ENCODE measurements at regions not wholly inside any gene's neighbourhood (a gene's known extent, or its start where the extent isn't known, plus 50 kb on each side); places are given as distances from the start of the nearest gene placed in this dataset.

DNA sequence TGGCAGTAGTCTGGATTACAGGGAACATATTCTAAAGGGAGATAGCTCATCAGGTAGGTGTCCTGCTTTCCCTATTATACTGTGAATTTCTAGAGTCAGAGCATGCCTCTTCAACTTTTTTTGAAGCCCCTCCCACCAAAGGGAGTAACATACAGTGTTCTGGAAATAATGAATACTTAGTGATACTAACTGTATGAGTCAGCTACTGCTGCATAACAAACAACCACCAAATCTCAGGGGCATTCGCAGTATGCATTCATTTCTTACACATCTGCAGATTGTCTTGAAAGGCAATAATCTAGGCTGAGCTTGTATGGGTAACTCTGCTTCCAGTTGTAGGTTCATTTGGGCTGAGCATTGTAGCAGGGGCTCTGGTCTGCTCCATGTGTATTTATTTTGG, 409.7 kb upstream of the SPRED2 start:
- no peak for DNase-seq (ENCODE audit: low spot score)

DNA sequence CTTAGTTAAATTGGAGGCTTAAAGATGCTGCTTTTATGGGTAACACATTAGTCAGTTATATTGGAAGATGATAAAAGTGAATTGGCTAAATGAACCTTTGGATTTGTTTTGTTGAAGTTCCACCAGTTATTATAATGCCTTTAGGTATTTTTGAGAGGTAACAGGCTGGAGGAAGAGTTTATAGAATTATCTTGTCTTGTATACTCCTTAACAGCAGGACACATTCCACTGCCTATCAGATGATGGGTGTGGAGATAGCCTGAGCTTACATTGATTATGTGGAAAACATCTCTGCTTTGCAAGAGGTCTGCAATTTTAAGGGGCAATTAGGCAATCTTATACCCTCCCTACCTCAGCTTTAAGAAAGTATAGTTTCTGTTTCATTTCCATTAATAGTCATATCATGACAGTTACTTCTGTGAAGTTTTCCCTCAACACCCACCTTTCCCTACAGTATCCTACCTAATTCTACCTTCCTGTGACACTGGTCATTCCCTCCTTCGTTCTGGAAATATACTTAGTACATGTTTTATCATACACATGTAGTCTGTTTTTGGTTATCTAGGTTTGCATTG, 403.7 kb upstream of the SPRED2 start:
- no peak for DNase-seq (ENCODE audit: low spot score)

DNA sequence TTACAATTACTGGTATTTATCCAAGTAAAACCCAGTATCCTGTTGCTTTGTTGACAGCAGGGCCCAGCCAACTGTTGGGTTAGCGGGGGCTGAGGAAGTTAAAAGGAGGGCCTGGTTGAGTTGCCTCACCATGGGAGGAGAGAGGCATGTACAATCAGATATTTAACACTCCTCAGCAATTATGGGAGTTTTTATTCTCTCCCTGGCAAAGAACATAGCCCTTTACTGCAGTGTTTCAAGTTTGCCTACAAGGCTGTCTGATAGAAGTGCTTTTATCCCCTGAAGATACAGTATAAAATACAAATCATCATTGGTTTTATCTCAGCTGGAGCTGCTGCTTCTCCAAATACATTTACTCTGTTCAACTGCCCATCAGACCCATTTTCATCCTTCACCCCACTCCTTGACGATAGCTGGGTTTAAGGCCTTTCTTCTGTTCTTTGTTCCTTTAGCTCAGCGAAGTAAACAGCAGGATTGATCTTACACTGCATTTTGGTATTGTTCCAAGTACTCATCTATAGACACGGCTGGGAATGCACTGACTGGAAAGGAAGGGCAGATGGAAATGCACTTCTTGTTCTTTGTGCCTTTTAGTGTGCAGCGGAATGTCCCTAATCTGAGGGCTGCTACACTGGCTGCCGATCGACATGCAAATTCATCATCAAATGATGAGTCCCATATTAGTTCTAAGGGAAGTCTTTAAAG, 402.5 kb upstream of the SPRED2 start:
- DNase-seq (ENCODE audit: low spot score): no peak

DNA sequence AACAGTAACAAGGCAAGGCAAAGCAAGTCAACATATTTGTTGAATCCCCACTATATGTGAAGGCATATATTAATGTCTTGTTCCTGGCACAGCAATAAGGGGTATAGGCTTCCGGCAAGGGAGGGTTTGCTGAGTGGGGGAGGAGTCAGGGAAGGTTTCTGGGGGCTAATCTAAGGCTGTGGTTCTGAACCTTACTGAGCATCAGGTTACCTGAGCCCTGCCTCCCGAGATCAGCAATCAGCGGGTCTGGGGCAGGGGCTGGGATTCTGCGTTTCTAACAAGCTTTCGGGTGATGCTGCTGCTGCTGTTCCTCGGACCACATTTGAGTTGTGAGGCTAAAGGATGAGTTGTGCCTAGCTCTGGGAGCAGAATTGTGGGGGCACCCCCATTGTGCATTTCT, 401.7 kb upstream of the SPRED2 start:
- no peak for DNase-seq (ENCODE audit: low spot score)

DNA sequence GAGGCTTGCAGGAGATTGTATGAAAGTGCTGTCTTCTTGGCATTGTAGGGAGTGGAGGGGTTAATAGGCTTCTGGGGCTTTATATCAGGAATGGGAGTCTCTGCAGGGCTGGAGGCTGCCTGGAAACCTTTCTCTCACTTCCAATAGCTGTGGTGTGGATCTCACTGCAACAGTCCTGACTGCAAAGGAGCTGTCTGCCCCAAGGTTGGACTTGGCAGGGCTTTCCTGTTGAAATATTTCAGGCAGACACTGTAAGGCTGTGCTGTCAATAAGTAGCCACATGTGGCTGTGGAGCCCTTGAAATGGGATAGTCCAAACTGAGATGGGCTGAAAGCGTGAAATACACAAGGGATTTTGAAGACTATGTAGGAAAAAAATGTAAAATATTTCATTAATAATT, 399.1 kb upstream of the SPRED2 start:
- no peak for DNase-seq (ENCODE audit: low spot score)

DNA sequence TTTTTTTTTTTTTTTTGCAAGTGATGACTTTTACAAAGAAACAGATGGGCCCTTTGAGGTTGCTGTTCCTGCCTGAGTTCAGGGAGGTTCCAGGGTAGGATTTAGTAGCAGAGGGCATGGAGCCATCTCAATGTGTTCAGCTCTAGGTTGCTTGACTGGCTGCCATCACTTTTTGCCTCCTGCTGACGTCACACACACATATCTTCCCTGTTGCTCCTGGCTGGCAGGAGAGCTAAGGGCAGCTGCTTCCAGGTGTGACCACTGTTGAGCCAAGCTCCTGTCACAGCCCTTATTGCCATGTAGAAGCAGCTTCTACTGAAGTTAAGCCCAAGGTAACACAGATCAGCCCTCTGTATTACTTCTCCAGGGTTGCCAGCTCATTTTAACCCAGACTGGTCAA, 394.2 kb upstream of the SPRED2 start:
- no peak for DNase-seq (ENCODE audit: low spot score)

DNA sequence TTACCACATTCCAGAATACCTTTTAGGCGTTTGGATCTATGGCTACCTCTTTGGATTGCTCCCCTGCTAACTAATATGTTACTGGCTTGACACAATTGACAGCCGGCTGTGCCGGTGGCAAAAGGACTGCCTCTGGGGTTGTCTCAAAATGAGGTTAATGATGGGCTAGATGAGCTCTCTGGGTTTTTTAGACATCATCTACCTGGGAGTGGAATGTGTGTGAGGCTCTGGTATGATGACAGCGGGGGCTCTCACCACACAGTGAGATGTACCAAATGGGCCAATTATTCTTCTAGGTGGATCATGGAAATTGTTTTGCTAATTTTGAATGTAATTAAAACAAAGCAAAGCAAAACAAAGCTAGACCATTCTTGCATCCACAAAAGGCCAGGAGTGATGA, 391.1 kb upstream of the SPRED2 start:
- DNase-seq (ENCODE audit: low spot score): no peak

DNA sequence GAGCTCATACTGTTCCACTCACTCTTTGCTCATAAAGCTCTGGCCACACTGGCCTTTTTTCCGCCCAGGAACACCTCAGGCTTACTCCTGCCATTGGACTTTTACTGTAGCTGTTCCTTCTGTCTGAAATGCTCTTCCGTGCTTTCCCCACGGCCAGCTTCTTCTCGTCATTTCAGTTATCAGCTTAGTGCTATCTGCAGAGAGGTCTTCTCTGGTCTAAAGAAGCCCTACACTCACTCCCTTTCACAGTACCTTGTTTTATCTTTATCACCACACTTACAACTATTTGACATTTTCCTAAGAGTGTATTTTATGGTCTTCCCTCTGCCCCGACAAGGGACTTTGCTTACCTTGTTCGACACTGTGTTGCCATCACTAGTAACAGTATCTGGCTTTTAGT, 388.1 kb upstream of the SPRED2 start:
- DNase-seq (ENCODE audit: low spot score): no peak

DNA sequence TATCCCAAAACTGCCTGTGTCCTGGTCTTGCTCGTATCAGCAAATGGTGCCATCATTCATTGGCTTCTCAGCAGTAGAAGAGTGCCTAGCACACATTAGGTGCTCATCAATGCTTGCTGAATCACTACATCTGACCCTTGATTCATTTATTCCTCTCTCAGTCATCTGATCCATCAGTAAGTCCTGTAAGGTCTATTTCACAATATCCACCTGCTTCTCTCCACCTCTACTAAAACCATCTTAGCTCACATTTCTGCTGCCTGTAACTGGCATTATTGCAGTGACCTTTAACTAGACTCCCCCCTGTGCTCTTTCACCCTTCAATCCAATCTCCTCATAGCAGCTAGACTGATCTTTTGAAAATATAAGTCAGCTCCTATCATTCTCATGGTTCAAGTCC, 387.6 kb upstream of the SPRED2 start:
- no peak for DNase-seq (ENCODE audit: low spot score)

DNA sequence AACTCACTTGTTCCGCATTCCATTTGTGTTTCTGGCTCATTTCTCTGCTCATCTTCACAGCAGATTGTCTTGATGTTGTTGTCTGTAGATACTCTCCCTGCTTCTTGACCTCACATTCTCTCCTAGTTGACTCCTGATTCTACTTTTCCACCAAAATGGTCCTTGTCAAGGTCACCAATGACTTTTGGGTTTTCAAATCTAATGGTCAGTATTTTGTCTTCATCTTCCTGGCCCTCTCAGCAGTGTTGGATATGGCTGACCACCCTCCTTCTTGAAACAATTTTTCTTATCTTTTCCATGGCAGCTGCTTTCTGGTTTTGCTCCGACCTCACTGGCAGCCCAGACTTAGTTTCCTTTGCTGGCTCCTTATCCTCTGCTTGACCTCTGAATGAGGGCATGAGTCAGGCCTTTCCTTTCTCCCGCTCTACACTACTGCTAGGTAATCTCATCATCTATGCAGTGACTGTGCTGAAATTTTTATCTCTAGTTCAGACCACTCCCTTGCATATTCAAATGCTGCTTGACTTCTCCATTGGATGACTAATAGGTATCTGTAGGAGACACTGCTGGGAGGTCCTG, 386.6 kb upstream of the SPRED2 start:
- no peak for DNase-seq (ENCODE audit: low spot score)

DNA sequence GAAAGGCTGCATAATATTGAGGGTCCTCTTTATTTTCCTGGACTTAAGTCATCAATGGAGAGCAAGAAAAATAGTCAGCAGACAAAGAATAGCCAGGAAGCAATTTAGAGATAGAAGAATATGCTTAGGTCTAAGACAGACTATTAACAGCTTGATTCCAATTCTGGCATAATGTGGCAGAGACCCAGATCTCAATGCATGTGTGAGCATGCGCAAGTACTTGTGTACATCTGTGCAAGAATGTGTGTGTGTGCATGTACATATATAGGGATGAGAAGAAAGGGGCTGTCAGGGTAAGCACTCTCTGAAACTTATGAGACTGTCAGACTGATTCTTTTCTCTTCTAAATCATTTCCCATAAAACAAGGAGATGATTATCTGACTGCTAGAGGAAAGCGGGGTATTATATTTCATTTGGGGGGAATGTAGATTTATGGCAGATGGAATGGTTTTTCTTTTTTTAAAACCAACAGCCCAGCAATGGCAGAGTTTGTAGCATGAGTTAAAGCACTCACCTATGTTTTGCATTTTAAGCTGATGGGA, 381.3 kb upstream of the SPRED2 start:
- DNase-seq (ENCODE audit: low spot score): no peak

DNA sequence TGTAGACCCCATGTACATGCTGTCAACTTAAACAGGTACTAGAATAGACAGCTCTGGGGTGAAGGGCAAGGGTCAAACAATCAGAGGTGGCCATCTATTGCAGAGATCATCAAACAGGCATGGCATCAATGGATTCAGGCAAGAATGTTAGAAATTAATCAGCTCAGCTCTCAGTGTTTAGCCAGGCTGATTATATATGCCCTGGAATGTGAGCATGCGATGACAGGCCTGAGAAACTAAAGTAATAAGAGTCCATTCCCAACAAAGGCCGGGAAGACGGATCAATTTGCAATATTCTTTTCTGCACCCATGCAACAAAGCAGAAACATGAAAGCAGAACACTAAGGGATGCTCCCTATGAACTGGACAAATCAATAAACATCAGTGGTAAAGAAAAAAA, 380.5 kb upstream of the SPRED2 start:
- DNase-seq (ENCODE audit: low spot score): no peak

DNA sequence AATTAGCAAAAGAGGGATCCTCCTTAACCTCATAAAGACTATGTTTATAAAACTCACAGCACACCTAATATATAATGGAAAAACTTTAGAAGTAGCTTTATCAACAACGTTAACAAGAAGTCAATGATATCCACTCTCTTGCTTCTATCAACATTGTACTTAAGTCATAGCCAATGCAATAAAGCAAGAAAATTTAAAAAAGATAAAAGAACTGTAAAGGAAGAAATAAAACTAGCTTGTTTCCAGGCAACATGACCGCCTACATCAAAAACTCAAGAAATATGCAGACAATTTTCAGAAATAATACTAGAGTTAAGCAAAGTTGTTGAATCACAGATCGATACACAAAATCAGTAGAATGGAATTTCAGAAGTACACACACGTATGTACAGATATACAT, 375.5 kb upstream of the SPRED2 start:
- DNase-seq (ENCODE audit: low spot score): no peak

DNA sequence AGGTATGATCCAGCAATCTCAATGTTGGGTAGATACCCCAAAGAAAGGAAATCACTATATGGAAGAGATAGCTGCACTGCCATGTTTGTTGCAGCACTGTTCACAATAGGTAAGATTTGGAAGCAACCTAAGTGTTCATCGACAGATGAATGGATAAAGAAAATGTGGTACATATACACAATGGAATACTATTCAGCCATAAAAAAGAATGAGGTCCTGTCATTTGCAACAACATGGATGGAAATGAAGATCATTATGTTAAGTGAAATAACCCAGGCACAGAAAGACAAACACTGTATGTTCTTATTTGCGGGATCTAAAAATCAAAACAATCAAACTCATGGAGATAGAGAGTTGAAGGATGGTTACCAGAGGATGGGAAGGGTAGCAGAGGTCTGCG, 372.4 kb upstream of the SPRED2 start:
- no peak for DNase-seq (ENCODE audit: low spot score)

DNA sequence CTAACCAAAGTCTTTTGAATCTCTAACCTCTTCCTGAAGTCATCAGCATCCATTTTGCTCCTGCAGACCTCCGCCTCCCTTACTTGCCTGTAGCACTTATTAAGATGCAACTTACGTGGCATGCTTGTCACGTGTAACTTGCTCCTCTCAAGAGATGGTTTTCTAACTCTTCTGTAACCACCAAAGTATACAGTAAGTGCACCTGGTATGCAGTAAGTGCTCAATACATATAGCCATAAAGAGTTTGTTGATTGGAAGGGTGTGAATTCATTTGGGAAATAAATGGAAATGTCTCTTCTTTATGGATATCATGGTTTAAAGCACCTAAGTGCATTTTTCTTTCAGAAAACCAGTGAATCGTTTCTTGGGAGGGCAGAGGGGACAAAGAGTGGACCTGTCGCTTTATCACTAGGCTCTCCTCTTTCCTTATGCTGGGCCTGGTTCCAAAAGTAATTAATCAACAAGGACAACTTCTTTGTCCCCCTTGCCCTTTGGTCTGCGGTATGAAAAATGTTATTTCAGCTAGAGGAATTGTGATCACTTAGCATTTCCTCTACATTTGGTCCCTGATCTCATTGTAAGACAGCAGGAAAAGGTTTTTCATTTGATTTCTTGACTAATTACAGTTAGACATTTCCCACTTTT, 370.0 kb upstream of the SPRED2 start:
- DNase-seq (ENCODE audit: low spot score): no peak

DNA sequence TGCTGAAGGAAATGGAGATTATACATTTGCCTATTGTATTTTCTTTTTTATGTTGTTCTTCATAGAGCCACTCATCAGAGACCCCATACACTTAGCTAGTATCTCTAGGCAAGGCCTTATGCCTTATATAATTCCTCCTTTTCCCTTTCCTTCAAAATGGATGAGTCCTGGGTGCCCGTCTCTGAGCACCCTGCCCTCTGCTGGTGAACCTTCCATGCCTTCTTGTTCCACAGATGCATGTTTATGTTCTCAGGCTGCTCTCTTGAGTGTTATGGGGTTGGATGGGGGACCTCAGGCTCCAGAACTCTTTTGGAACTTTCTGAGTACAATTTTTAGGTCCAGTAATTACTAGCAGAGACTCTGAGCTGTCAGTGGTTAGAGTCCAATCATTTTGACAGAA, 368.6 kb upstream of the SPRED2 start:
- no peak for DNase-seq (ENCODE audit: low spot score)

DNA sequence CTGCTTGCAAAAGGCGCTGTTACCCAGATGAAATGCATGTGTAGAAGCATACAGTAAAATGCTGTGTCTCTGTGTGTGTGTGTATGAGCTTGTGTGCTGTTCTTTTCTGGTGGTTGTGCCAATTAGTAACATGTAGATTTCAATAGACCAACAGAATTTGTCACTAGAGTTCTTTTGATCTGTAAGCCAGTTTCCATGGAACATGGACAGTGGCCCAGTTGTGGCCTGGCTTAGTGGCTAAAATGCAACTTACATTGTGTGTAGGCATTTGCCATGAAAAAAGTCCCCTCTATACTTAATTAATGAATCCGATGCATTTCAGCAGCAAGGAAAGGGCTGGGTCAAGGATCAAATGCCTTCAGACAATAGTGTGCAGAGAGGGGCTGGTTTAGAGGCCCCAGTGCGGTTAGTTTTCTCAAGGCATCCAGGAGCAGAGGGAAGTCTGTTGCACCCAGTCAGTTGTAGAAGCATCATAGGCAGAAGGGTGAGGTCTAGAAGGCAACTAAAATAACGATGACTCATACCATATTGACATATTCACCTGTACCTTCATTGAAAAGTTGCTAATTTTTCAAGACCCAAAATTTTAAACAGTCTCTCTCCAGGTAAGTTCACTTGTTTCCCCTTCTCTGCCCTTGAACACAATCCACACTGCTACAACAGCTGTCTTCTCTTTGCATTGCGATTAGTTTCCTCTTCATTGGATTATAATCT, 366.9 kb upstream of the SPRED2 start:
- no peak for DNase-seq (ENCODE audit: low spot score)

DNA sequence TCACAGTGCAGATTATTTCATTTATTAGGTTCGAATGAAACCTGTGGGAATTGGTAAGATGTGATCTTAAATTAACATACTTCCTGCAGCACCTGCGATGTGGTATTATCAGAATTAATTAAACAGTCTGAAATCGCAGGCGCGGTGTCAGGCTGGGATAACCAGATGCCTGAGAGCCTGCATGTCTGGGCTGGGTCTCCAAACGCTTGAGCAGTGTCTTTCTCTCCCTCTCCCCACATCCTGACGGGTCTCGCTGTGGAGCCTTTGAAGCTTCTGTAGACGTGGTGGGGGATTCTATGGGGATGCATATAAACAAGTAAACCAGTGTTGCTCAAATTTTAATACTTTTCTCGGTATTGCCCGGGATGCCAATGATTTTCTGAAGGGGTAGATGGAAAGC, 366.2 kb upstream of the SPRED2 start:
- no peak for DNase-seq (ENCODE audit: low spot score)

DNA sequence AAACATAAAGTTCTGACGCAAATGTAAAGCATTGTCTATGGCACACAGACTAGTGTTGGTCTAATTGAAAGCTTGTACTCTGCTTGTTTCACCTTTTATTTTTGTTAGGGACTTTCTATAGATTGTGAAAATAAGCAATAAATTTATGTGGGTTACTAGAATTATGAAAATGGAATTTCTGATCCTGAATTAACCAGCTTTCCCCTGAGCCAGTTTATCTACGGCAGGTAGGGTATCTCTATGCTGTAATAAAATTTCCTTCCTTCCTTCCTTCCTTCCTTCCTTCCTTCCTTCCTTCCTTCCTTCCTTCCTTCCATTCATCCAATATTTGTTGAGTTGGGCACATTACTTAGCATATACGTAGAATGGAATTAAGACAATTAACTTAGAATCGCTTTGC, 362.6 kb upstream of the SPRED2 start:
- no peak for DNase-seq (ENCODE audit: low spot score)

DNA sequence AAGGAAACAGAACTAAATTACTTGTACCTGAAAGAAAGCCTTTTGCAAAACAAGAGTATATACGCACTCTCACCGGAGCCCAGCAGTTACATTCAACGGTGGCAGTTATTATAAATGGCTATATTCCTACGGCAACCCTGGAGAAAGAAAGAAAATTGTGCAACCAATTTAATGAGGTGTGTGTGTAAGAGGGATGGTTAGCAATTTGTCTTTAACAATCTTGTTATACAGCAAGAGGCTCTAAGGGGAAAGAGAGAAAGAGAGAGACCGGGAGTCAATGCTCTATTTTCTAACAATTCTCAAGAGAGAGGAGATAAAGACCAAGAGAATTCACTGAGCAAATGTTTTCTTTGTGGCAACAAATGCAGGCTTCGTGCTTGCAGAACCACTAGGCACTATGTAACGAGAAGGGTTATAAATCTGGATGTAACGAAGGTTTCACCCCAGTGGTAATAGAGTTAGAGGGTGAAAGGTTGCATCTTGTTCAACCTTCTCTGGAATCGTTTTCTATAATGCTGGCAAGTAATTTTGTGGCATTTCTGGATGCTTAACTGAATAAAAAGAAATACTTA, 359.1 kb upstream of the SPRED2 start:
- no peak for DNase-seq (ENCODE audit: low spot score)

DNA sequence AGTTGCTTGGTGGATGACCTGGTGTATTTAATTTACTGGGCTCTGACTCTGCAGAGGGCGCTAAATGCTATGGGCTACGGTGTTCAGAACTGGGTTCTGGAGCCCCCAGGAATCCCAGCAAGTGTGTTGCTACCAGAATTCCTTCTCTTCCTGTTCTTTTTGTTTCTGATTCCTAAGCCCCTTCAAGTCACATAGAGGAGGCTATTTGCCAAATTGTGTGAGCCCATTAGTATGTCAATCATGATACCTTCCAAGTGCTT, 358.2 kb upstream of the SPRED2 start:
- DNase-seq (ENCODE audit: low spot score): no peak

DNA sequence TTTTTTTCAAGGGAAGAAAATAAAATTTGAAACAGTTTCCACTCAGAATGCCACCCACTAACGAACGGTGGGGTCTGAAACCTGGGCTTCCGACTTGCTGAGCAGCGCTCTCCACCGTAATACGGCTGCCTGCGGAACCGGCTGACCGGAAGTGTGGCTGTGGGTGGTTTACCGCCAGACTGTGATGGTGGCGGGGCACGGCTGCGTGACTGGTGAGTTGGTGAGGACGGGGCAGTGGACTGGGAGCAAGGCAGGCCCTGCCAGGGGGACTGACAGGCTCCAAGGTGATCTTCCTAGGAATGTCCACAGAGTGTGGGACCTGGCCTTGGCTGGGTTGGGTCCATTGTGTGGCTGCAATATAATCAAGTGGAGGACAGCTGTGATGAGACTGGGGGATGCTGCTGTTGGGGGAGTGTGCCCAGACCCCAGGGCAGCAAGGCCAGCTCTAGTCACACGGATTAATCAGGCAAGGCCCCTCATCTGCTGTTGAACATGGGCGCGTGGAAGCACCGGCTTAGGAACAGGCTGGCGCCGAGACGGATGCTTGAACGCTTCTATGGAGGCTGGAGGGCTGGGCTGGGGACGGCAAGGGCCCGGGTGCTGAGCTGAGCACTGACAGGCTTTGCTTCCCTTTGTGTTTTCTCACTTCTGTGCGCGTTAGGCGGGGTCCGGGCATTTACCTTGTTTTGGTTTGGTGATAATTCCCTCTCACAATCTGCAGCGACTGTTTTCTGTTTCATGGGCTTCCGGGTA, 357.7 kb upstream of the SPRED2 start:
- DNase-seq (ENCODE audit: low spot score): no peak
